Muscle of arm (tissue), 1 donor: ENCODE measurements at regions not wholly inside any gene's neighbourhood (a gene's known extent, or its start where the extent isn't known, plus 50 kb on each side); places are given as distances from the start of the nearest gene placed in this dataset.

ENCODE experiments used
- DNase-seq: peaks from one replicate; pipeline ENCODE4 v3.0.0-alpha.2; 2013

DNA sequence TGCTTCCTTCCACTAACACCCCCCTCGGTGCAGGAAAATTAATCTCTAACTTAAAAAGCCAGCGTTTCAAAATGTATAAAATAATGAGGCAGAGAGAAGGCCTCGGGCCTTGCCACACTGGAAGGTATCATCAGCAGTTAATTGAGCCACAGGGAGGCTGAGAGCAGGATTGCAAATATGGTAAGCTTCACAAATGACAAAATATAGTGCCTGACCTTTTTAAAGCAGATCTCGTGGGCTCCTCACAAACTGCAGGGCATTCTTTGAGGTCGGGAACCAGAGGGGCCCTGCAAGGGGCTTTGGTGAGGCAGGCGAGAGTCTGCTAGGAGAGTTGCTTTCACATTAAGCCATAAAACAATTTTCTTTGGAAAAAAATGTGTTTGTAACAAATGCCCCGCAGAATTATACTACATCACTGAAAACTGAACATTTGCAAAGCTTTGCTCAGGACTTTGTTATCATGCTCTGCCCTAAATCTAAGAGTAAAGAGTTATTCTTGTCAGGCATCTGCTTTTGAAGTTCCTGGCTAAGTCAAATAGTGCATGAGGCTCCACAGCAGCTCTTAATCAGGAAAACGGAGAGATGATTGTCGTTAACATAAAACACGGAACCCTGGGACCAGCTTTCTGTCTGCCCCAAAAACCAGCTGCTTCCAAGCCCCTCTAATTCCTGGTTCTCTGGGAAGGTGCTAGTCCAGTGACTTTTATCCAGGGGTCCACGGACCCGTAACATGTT lies 61.4 kb upstream of the SYT13 start:
- no peak for DNase-seq

- no peak for DNase-seq
Measured at GRCh38 chr11:45345491-45345890, 59.4 kb upstream of the SYT13 start.

DNA sequence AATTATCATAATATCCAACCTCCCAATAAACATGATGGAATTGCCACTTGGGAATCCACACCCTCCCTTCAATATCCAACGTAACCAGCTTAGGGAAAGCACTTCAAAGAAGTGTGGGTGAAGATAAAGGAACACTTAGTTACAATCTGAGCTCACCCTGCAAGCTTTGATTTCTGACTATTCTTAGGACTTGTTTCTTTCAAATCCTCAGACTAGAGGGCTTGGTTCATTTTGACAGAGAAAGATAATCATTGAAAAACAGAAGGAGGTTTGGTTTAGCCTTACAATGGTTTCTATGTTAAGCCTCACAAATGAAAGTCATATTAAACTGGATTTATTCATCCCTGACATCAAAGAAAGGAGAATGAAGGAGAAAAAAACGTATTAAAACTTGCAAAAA lies 57.9 kb upstream of the SYT13 start:
- DNase-seq: no peak

GRCh38 chr11:45343444-45343843 lies 57.3 kb upstream of the SYT13 start:
- DNase-seq: no peak

GRCh38 chr11:45341372-45341771 lies 55.2 kb upstream of the SYT13 start:
- no peak for DNase-seq

DNA sequence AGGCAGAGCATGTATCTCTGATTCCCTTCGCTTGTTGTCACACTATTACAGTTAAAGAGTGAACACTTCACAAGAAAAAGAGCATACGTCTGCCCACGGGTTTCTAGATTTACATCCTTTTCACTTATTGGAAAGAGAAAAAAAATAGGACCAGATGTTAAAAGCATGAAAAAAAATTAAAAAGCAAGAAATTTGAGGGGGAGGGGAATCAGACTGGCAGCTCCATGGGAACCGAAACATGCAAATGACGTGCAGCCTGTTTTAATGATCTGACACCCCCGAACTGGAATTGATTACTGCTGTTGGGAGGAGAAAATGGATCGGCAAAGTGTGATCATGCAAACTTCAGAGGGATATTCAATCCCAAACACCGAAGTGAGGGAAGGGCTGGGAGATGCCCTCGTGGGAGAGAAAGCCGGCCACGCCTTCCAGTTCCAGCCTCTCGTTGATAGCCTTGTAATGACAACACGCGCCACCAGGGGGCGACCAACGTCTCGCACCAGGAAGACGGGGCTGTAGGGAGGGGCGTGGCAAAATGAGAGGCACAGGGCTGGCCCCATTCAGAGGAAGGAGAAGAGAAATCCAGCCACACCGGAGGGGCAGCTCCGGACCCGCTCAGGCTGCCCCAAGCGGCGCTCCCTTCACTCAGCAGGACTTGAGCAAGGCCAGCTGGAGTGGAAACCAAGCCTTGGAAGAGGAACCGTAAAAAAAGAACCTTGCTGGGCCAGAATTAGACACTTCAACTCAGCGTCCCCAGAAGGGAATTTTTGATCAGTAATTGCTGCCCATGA lies 53.8 kb upstream of the SYT13 start:
- DNase-seq: peak; percentile 83

DNA sequence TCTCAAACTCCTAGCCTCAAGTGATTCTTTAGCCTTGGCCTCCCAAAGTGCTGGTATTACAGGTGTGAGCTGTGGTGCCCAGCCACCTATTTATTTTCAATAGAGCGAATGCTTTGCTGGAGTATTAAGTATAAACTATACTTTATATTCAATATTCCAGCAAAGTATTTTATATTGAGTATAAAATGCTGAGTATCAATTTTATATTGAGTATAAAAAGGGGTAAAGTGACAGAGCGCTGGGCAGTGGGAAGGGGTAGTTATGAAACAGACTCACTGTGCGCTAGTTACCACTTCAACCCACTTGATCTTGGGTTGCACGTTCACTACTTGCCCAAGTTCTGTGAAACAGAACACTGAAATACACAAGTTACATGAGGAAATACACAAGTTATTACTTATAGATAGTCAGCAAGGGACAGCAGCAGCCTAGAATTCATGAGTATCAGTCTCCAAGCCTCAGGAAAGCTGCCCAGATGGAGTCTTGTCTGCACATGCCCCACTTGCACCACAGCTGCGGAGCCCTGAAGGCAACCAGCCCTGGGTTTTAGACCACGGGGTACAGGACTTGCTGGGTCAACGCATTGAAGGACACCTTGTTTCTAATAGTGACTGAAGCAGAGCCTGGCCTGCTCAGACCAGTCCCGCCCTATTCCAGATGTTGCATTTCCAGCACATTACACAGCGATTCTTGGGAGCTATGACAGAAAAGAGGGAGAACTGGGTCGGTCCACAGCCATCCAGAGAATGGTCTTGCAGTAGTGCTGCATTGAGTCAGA lies 51.6 kb upstream of the SYT13 start:
- DNase-seq: no peak

- no peak for DNase-seq
Measured at GRCh38 chr11:45336136-45336535, 50.0 kb upstream of the SYT13 start.
